IPS-15b (cell line): ENCODE measurements at regions not wholly inside any gene's neighbourhood (a gene's known extent, or its start where the extent isn't known, plus 50 kb on each side); places are given as distances from the start of the nearest gene placed in this dataset.

Experiments
- H3K27me3 ChIP-seq: one replicate; pipeline ENCODE4 v1.6.1; 2013; ENCODE audit warnings: low read length; ENCODE audit not compliant: control insufficient read depth, insufficient read depth
- H3K36me3 ChIP-seq: one replicate; pipeline ENCODE4 v1.6.1; 2013; ENCODE audit warnings: low read length; ENCODE audit not compliant: control insufficient read depth, insufficient read depth
- H3K4me1 ChIP-seq: one replicate; pipeline ENCODE4 v1.6.1; 2013; ENCODE audit warnings: mild to moderate bottlenecking, low read length; ENCODE audit not compliant: control insufficient read depth, insufficient read depth
- H3K4me3 ChIP-seq: one replicate; pipeline ENCODE4 v1.5.1; 2013; ENCODE audit warnings: low read depth, low read length
- H3K9ac ChIP-seq: one replicate; pipeline ENCODE4 v1.6.1; 2013; ENCODE audit warnings: low read depth, mild to moderate bottlenecking, low read length
- H3K9me3 ChIP-seq: one replicate; pipeline ENCODE4 v1.6.1; 2013; ENCODE audit warnings: mild to moderate bottlenecking, low read length; ENCODE audit not compliant: control insufficient read depth, insufficient read depth

- H3K4me3 ChIP-seq: no peak overlapping the region
- no peaks in the 10 kb centered on the region for H3K9me3 ChIP-seq
- no peaks in the 10 kb centered on the region for H3K27me3 ChIP-seq
- H3K9ac ChIP-seq: no peak overlapping the region
- H3K36me3 ChIP-seq: no peaks in the 10 kb centered on the region
- H3K4me1 ChIP-seq: no peaks in the 10 kb centered on the region
Measured at GRCh38 chr21:28371713-28372112, 621.0 kb downstream of the LTN1 start.

GRCh38 chr21:28359300-28359699, 633.4 kb downstream of the LTN1 start:
- no peak overlapping the region for H3K9ac ChIP-seq
- H3K4me3 ChIP-seq: no peak overlapping the region
- no peaks in the 10 kb centered on the region for H3K4me1 ChIP-seq
- H3K36me3 ChIP-seq: no peaks in the 10 kb centered on the region
- no peaks in the 10 kb centered on the region for H3K9me3 ChIP-seq
- no peaks in the 10 kb centered on the region for H3K27me3 ChIP-seq

- no peaks in the 10 kb centered on the region for H3K4me1 ChIP-seq
- H3K9ac ChIP-seq: no peak overlapping the region
- H3K27me3 ChIP-seq: no peaks in the 10 kb centered on the region
- no peaks in the 10 kb centered on the region for H3K36me3 ChIP-seq
- H3K9me3 ChIP-seq: no peaks in the 10 kb centered on the region
- no peak overlapping the region for H3K4me3 ChIP-seq
Measured at GRCh38 chr21:28358702-28359101, 634.0 kb downstream of the LTN1 start.

- Histone ChIP-seq H3K36me3 (no peaks in the 10 kb centered on the region), H3K27me3 (no peaks in the 10 kb centered on the region), H3K9ac (no peak overlapping the region), H3K9me3 (no peaks in the 10 kb centered on the region), H3K4me1 (no peaks in the 10 kb centered on the region), H3K4me3 (no peak overlapping the region)
Measured at GRCh38 chr21:28358170-28358569, 634.5 kb downstream of the LTN1 start.

GRCh38 chr21:28357743-28358142, 634.9 kb downstream of the LTN1 start:
- no peaks in the 10 kb centered on the region for H3K27me3 ChIP-seq

GRCh38 chr21:28356422-28356821, 636.3 kb downstream of the LTN1 start:
- no peaks in the 10 kb centered on the region for H3K27me3 ChIP-seq
- no peak overlapping the region for H3K4me3 ChIP-seq
- no peaks in the 10 kb centered on the region for H3K36me3 ChIP-seq
- H3K4me1 ChIP-seq: no peaks in the 10 kb centered on the region
- no peaks in the 10 kb centered on the region for H3K9me3 ChIP-seq
- H3K9ac ChIP-seq: no peak overlapping the region

More at GRCh38 chr21:28357743-28358142, 634.9 kb downstream of the LTN1 start:
- no peaks in the 10 kb centered on the region for H3K4me1 ChIP-seq
- no peak overlapping the region for H3K9ac ChIP-seq
- no peaks in the 10 kb centered on the region for H3K9me3 ChIP-seq
- H3K36me3 ChIP-seq: no peaks in the 10 kb centered on the region
- no peak overlapping the region for H3K4me3 ChIP-seq

GRCh38 chr21:28345934-28346333, 646.7 kb downstream of the LTN1 start:
- no peaks in the 10 kb centered on the region for H3K9me3 ChIP-seq
- H3K9ac ChIP-seq: no peak overlapping the region
- H3K4me3 ChIP-seq: no peak overlapping the region

GRCh38 chr21:28344985-28345384, 647.7 kb downstream of the LTN1 start:
- H3K9me3 ChIP-seq: no peaks in the 10 kb centered on the region
- no peaks in the 10 kb centered on the region for H3K4me1 ChIP-seq
- no peak overlapping the region for H3K9ac ChIP-seq
- H3K36me3 ChIP-seq: no peaks in the 10 kb centered on the region
- no peak overlapping the region for H3K4me3 ChIP-seq
- no peaks in the 10 kb centered on the region for H3K27me3 ChIP-seq

More at GRCh38 chr21:28345934-28346333, 646.7 kb downstream of the LTN1 start:
- no peaks in the 10 kb centered on the region for H3K27me3 ChIP-seq
- no peaks in the 10 kb centered on the region for H3K4me1 ChIP-seq
- no peaks in the 10 kb centered on the region for H3K36me3 ChIP-seq

- H3K4me3 ChIP-seq: no peak overlapping the region
- H3K9ac ChIP-seq: no peak overlapping the region
- H3K27me3 ChIP-seq: no peaks in the 10 kb centered on the region
- H3K9me3 ChIP-seq: no peaks in the 10 kb centered on the region
- H3K4me1 ChIP-seq: no peaks in the 10 kb centered on the region
- H3K36me3 ChIP-seq: no peaks in the 10 kb centered on the region
Measured at GRCh38 chr21:28342212-28342810, 650.4 kb downstream of the LTN1 start.

GRCh38 chr21:28339403-28339802, 653.3 kb downstream of the LTN1 start:
- no peak overlapping the region for H3K9ac ChIP-seq
- H3K36me3 ChIP-seq: no peaks in the 10 kb centered on the region
- H3K9me3 ChIP-seq: no peaks in the 10 kb centered on the region
- no peaks in the 10 kb centered on the region for H3K27me3 ChIP-seq
- no peak overlapping the region for H3K4me3 ChIP-seq
- H3K4me1 ChIP-seq: no peaks in the 10 kb centered on the region

- Histone ChIP-seq H3K9me3 (no peaks in the 10 kb centered on the region), H3K4me1 (no peaks in the 10 kb centered on the region), H3K36me3 (no peaks in the 10 kb centered on the region), H3K9ac (no peak overlapping the region), H3K27me3 (no peaks in the 10 kb centered on the region), H3K4me3 (no peak overlapping the region)
Measured at GRCh38 chr21:28338701-28339305, 653.9 kb downstream of the LTN1 start.

- no peak overlapping the region for H3K9ac ChIP-seq
- no peak overlapping the region for H3K4me3 ChIP-seq
Measured at GRCh38 chr21:28337315-28337714, 655.4 kb downstream of the LTN1 start.

More at GRCh38 chr21:28337315-28337714, 655.4 kb downstream of the LTN1 start:
- Histone ChIP-seq H3K4me1 (no peaks in the 10 kb centered on the region), H3K36me3 (no peaks in the 10 kb centered on the region), H3K27me3 (no peaks in the 10 kb centered on the region), H3K9me3 (no peaks in the 10 kb centered on the region)
